ENCODE measurements at regions not wholly inside any gene's neighbourhood (a gene's known extent, or its start where the extent isn't known, plus 50 kb on each side); places are given as distances from the start of the nearest gene placed in this dataset.

DNA sequence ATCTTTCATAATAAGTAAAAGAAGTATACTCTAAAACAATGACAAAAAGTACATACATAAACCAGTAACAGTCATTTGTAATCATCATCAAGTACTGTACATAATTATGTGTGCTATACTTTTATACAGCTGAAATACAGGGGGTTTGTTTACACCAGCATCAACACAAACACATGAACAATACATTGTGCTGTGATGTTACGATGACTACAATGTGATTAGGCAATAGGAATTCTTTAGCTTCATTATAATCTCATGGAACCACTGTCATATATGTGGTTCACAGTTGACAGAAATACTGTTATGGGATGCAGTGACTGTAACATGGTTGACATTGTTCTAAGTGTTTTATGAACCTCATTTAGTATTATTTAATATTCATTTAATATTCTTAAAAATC lies 914.4 kb upstream of the TENM4 start:
- no peak for DNase-seq (ENCODE audit: extremely low spot score)
- POLR2A ChIA-PET, result no interaction called here
- TF ChIP-seq, protein P1, sequence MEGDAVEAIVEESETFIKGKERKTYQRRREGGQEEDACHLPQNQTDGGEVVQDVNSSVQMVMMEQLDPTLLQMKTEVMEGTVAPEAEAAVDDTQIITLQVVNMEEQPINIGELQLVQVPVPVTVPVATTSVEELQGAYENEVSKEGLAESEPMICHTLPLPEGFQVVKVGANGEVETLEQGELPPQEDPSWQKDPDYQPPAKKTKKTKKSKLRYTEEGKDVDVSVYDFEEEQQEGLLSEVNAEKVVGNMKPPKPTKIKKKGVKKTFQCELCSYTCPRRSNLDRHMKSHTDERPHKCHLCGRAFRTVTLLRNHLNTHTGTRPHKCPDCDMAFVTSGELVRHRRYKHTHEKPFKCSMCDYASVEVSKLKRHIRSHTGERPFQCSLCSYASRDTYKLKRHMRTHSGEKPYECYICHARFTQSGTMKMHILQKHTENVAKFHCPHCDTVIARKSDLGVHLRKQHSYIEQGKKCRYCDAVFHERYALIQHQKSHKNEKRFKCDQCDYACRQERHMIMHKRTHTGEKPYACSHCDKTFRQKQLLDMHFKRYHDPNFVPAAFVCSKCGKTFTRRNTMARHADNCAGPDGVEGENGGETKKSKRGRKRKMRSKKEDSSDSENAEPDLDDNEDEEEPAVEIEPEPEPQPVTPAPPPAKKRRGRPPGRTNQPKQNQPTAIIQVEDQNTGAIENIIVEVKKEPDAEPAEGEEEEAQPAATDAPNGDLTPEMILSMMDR (IDR thresholded peaks at IDR 0.05; ENCODE audit: control extremely low read depth, extremely low read depth, low read depth, missing control alignments), result no peak
- CTCF ChIA-PET, result interaction anchor here (1.7 to 3.2 kb wide), 2 partner anchors 10 to 22 kb away, joined by 3 to 8 read pairs; no protein-coding TSS in a partner anchor

DNA sequence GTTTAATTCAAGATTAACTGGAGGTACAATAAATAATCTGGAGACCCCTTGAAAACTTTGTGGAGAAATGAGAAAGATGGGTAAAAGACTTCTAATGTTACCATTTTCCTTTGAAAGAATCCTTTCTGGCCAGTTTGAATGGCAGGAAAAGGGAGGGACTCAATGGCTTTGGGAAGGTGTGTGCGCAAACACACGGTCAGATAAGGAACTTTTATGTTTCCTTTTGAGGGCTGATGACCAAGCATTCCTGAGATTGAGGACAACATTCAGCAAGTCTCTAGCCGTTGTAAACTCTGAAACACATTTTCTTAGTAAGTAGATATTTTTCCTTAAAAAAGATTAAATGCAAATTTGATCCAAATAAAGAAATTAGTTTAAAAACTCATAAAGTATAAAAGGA lies 909.7 kb upstream of the TENM4 start:
- ChIA-PET POLR2A (no interaction called here), CTCF (interaction anchor here (1.2 kb wide), 1 partner anchor 34 kb away, joined by 3 read pairs; no protein-coding TSS in a partner anchor)
- DNase-seq (ENCODE audit: extremely low spot score), result no peak
- TF ChIP-seq, protein P1 (IDR thresholded peaks at IDR 0.05; ENCODE audit: control extremely low read depth, extremely low read depth, low read depth, missing control alignments), result no peak

DNA sequence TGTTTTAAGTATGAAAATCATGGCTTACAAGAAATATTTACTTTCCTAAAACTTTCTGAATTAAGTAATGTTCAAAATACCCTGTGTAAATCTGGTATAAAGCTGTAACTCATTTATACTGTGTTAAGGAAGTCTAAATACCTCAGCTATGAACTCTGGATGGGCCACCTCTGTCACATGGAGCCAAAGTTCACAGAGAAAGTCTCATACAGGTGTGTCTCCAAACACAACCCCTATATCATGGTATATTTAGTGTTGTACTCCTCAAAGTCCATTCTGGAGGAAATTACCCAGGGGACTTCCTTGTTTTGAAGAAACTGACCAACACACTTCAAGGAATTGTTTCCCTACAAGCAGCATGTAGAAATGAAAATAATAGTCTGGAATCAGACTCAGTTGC lies 909.2 kb upstream of the TENM4 start:
- POLR2A ChIA-PET, result no interaction called here
- TF ChIP-seq, protein P1 (IDR thresholded peaks at IDR 0.05; ENCODE audit: control extremely low read depth, extremely low read depth, low read depth, missing control alignments), result no peak
- CTCF ChIA-PET, result interaction anchor here (1.0 to 1.2 kb wide), 2 partner anchors 31 to 34 kb away, joined by 3 read pairs; no protein-coding TSS in a partner anchor
- DNase-seq (ENCODE audit: extremely low spot score), result no peak

DNA sequence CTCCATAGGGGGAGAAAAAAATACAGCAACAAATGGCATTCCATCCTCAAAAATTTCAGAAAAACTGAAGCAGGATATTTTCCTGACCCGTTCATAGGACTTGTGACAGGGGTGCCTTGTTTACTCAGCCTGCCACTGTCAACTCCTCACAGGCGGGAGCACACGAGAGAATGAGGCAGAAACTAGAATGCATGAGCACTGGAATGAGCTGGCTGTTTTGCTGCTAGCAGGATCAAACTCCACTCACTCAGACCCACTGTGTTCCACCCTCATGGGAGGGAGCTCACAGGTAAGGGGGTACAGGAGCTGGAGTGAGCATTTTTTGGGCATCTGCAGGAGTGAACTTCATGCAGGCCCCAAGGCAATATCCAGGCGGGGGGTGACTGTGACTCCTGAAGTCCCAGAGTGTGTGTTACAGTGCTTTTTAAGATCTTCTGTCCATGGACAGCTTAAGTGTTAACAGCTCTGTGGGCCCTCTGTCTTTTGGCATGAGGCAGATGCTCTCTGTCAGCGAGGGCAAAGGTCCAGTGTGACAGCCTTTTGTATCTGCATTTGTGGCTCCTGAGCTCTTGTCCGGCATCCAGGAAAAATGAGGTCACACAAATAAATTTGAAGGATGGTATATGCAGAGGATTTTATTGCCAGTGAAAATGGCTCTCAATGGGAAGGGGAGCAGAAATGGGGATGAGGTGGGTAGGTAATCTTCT lies 905.7 kb upstream of the TENM4 start:
- POLR2A ChIA-PET, result no interaction called here
- no peak for DNase-seq (ENCODE audit: extremely low spot score)
- CTCF ChIA-PET, result interaction anchor here (1.0 kb wide), 3 partner anchors 10 to 17 kb away, joined by 3 to 4 read pairs (median 3); no protein-coding TSS in a partner anchor

DNA sequence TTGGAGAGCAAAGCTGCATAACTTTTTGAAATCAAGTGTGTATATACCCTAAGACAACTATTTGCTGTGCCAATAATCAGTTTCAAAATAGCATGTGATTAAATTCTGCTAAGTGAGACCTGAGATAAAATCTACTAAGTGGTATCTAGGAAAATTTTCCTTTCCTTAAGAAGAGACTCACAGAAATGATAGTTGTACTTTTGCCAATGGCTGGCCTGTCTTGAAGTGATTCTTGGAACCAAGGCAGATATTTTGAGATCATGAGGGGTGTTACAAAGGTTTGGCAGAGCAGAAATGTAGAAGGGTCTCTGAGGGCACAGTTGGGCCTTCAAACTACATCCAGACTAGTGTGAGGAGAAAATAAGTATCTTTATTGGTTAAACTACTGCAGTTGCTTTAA lies 902.6 kb upstream of the TENM4 start:
- POLR2A ChIA-PET, result no interaction called here
- TF ChIP-seq, protein P1 (IDR thresholded peaks at IDR 0.05; ENCODE audit: control extremely low read depth, extremely low read depth, low read depth, missing control alignments), result no peak
- CTCF ChIA-PET, result no interaction called here
- no peak for DNase-seq (ENCODE audit: extremely low spot score)

More for the DNA sequence above, 905.7 kb upstream of the TENM4 start:
- TF ChIP-seq, protein P1 (IDR thresholded peaks at IDR 0.05; ENCODE audit: control extremely low read depth, extremely low read depth, low read depth, missing control alignments), result no peak

DNA sequence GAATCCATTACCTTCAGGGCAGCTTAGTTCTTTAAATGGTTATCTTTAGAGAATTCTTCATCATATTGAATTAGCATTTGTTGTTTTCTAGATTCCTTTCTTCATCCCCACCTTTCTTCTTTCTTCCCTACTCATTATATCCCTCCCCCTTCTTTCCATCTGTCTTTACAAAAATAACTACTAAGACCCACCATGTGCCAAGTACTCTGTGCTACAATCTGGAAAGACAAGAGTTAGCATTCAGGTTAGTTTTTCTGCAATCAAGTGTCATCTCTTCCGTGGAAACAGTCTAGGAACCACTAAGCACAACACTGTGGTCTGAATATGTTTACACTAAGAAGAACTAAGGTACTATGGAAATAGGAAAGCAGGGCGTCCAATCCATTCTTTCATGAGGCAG lies 897.4 kb upstream of the TENM4 start:
- no peak for DNase-seq (ENCODE audit: extremely low spot score)
- ChIA-PET POLR2A (no interaction called here), CTCF (interaction anchor here (1.0 kb wide), 1 partner anchor 19 kb away, joined by 3 read pairs; no protein-coding TSS in a partner anchor)
- TF ChIP-seq, protein P1 (IDR thresholded peaks at IDR 0.05; ENCODE audit: control extremely low read depth, extremely low read depth, low read depth, missing control alignments), result no peak
